HepG2 (cell line): ENCODE measurements at regions not wholly inside any gene's neighbourhood (a gene's known extent, or its start where the extent isn't known, plus 50 kb on each side); places are given as distances from the start of the nearest gene placed in this dataset.
"Not testable (repeated sequence)": the region's sequence is repeated elsewhere in the genome, so short reads cannot be mapped to it uniquely, and the experiment has no call there.

ENCODE experiments used
- ATAC-seq: fragments of 200-7000 bp; cut with Tn5 transposase; 3 replicates; pipeline ENCODE4 v1.9.1; 2020; ENCODE audit warnings: mild to moderate bottlenecking, moderate library complexity
- BruUV-seq: library from RNA; stranded (reverse); fragments of 400-500 nt; replicated peaks from 2 replicates; lab custom pipeline; 2021; lab: Mats Ljungman, UMichigan
- CTCF ChIA-PET: fragments of 300-600 bp; formaldehyde crosslinking; extraction: SDS; loops from one replicate; lab custom pipeline; 2021; ENCODE audit warnings: low total read pairs, inconsistent platforms, low intra/inter-chr PET ratio; lab: Yijun Ruan, JAX
- POLR2A ChIA-PET: fragments of 350-600 bp; sonication (Branson Sonifier 250); formaldehyde crosslinking; loops from one replicate; lab custom pipeline; 2020; ENCODE audit warnings: antibody characterized with exemption, inconsistent platforms; lab: Yijun Ruan, JAX
- DNase-seq: peaks from one replicate; pipeline ENCODE4 v3.0.0-alpha.2; 2015; ENCODE audit warnings: low spot score
- FAIRE-seq: peaks from 3 replicates; lab custom pipeline; 2011; peaks lifted over from hg19 to GRCh38; lab: Jason Lieb, UNC
- H2AFZ ChIP-seq: one replicate; pipeline ENCODE4 v1.6.1; 2011; ENCODE audit warnings: low read length, inconsistent platforms
- H3K27ac ChIP-seq: fragments of 300-600 bp; 3 replicates; pipeline ENCODE4 v1.8.0; 2011; ENCODE audit warnings: mixed run types, mild to moderate bottlenecking, mixed read lengths, low read length, inconsistent platforms; ENCODE audit not compliant: insufficient read depth; ENCODE audit errors: extremely low read length
- H3K27me3 ChIP-seq, 2 experiments: fragments of 200-600 bp in 1 of 2; 2 replicates in 1 of 2; 3 replicates in 1 of 2; pipeline versions ENCODE4 v1.6.0 to v1.8.0; 2011; ENCODE audit warnings: low read length in 2 of 2, mild to moderate bottlenecking in 2 of 2, moderate library complexity in 2 of 2, inconsistent platforms in 1 of 2; ENCODE audit not compliant: insufficient read depth in 2 of 2, control insufficient read depth in 1 of 2
- H3K36me3 ChIP-seq, 2 experiments: fragments of 200-600 bp in 1 of 2; replicated peaks in 1 of 2; 2 replicates in 1 of 2; 3 replicates in 1 of 2; pipeline versions ENCODE4 v1.5.1 to v1.8.0; 2011; ENCODE audit warnings: low read length in 2 of 2, inconsistent platforms in 1 of 2; ENCODE audit not compliant: insufficient read depth in 2 of 2, control insufficient read depth in 1 of 2
- H3K4me1 ChIP-seq: 2 replicates; pipeline ENCODE4 v1.5.1; 2012; ENCODE audit warnings: low read length, inconsistent platforms; ENCODE audit not compliant: insufficient read depth
- H3K4me2 ChIP-seq: 2 replicates; pipeline ENCODE4 v1.6.0; 2011; ENCODE audit warnings: low read depth, low read length, inconsistent platforms
- H3K4me3 ChIP-seq, 3 experiments: fragments of 200-600 bp in 1 of 3; sonication (generic), shearing (Covaris generic) in 1 of 3; replicated peaks in 1 of 3; 2 replicates each; pipeline ENCODE4 v1.5.1; 2011 to 2016; ENCODE audit warnings: low read length in 3 of 3, inconsistent platforms in 2 of 3, low read depth in 2 of 3, mild to moderate bottlenecking in 2 of 3, control low read depth in 1 of 3, mixed read lengths in 1 of 3; ENCODE audit not compliant: insufficient read depth in 1 of 3
- H3K79me2 ChIP-seq: one replicate; pipeline ENCODE4 v1.6.1; 2011; ENCODE audit warnings: low read length, inconsistent platforms; ENCODE audit not compliant: insufficient read depth
- H3K9ac ChIP-seq: 2 replicates; pipeline ENCODE4 v1.6.0; 2011; ENCODE audit warnings: mild to moderate bottlenecking, low read depth, low read length, inconsistent platforms; ENCODE audit not compliant: insufficient read depth
- H3K9me3 ChIP-seq: 2 replicates; pipeline ENCODE4 v1.5.1; 2012; ENCODE audit warnings: mild to moderate bottlenecking, low read length
- H4K20me1 ChIP-seq: 2 replicates; pipeline ENCODE4 v1.6.0; 2011; ENCODE audit warnings: inconsistent platforms, mild to moderate bottlenecking, low read length, moderate library complexity; ENCODE audit not compliant: insufficient read depth
- KLF11 ChIP-seq: IDR thresholded peaks from 2 replicates; pipeline ENCODE4 v1.6.1; 2016; ENCODE audit warnings: missing compliant biosample characterization
- MAZ ChIP-seq, 2 experiments: sonication (generic) in 1 of 2; formaldehyde crosslinking in 1 of 2; IDR thresholded peaks; 2 replicates each; pipeline versions ENCODE4 v1.5.0 to v1.6.1; 2012 to 2020; ENCODE audit warnings: low read depth in 2 of 2, mild to moderate bottlenecking in 2 of 2, borderline replicate concordance in 1 of 2, improper control_type of control experiment in 1 of 2, low read length in 1 of 2, missing genetic modification reagents in 1 of 2, moderate library complexity in 1 of 2
- NR2F2 ChIP-seq: IDR thresholded peaks from 2 replicates; pipeline ENCODE4 v1.6.1; 2012; ENCODE audit warnings: low read depth, inconsistent platforms, borderline replicate concordance
- PCBP2 ChIP-seq: fragments of 200-400 bp; formaldehyde crosslinking; optimal IDR thresholded peaks from 2 replicates; pipeline ENCODE3; 2018; ENCODE audit warnings: low read length, low read depth; ENCODE audit not compliant: poor library complexity, severe bottlenecking
- THAP8 ChIP-seq: sonication (generic); formaldehyde crosslinking; IDR thresholded peaks from 2 replicates; pipeline ENCODE4 v1.5.1; 2020; ENCODE audit warnings: missing genetic modification reagents, mild to moderate bottlenecking, borderline replicate concordance
- TOE1 ChIP-seq: sonication (generic); formaldehyde crosslinking; IDR thresholded peaks from 2 replicates; pipeline ENCODE4 v1.4.0; 2020; ENCODE audit warnings: mild to moderate bottlenecking, missing genetic modification reagents
- ZHX2 ChIP-seq, 2 experiments: sonication (generic) in 1 of 2; formaldehyde crosslinking in 1 of 2; IDR thresholded peaks; 2 replicates each; pipeline versions ENCODE4 v1.6.1 to v1.9.0; 2014 to 2022; ENCODE audit warnings: antibody characterized with exemption in 1 of 2, borderline replicate concordance in 1 of 2, inconsistent platforms in 1 of 2, low read depth in 1 of 2, missing genetic modification reagents in 1 of 2
- ZNF180 ChIP-seq: sonication (generic); formaldehyde crosslinking; IDR thresholded peaks from 2 replicates; pipeline ENCODE4 v1.4.0; 2020; ENCODE audit warnings: low read depth, missing genetic modification reagents, borderline replicate concordance
- ZNF343 ChIP-seq: sonication (generic); formaldehyde crosslinking; IDR thresholded peaks from 2 replicates; pipeline ENCODE4 v1.4.0; 2020; ENCODE audit warnings: mild to moderate bottlenecking, missing genetic modification reagents
- ZNF607 ChIP-seq: sonication (generic); formaldehyde crosslinking; IDR thresholded peaks from 2 replicates; pipeline ENCODE4 v1.5.1; 2020; ENCODE audit warnings: missing genetic modification reagents, mild to moderate bottlenecking, borderline replicate concordance
- WGBS: methylation state at CpG from one replicate; pipeline ENCODE4 v1.1.6; 2017; ENCODE audit warnings: low lambda C conversion rate; 5-methylcytosine and 5-hydroxymethylcytosine counted together
- in situ Hi-C: cut with HindIII; loops from 2 replicates; pipeline ENCODE4 v1.10.0; 2017; ENCODE audit warnings: low pct_unique_long_range_greater_than_20kb; ENCODE audit not compliant: extremely low pct_ligation_motif_present
- intact Hi-C: fragments of 100-400 bp; cut with micrococcal nuclease; formaldehyde crosslinking; loops from one replicate; pipeline ENCODE4 v1.10.0; 2022; ENCODE audit not compliant: unreplicated experiment

GRCh38 chr9:134574686-134575085 is 66.9 kb upstream of the COL5A1 start:
- H3K36me3 ChIP-seq, H3K9me3 ChIP-seq, H3K79me2 ChIP-seq, H4K20me1 ChIP-seq, DNase-seq, H3K27ac ChIP-seq, in situ Hi-C loops, CTCF ChIA-PET, H3K4me1 ChIP-seq, ATAC-seq, H3K27me3 ChIP-seq, H3K9ac ChIP-seq, BruUV-seq, H2AFZ ChIP-seq, H3K4me2 ChIP-seq, FAIRE-seq, intact Hi-C loops, H3K4me3 ChIP-seq, POLR2A ChIA-PET: not testable (repeated sequence)
- WGBS = 0% methylated on average over 1 of the region's 6 CpGs

- Histone ChIP-seq H3K27ac (no peak overlapping the region), H4K20me1 (no peaks in the 10 kb centered on the region), H3K9ac (no peak overlapping the region), H3K4me3 (no peak overlapping the region), H3K27me3 (peaks cover 0 to 6% of the 10 kb centered on the region in 2 experiments; a peak in 1 of 5 replicates), H3K4me1 (no peaks in the 10 kb centered on the region), H3K9me3 (no peaks in the 10 kb centered on the region), H3K79me2 (no peaks in the 10 kb centered on the region), H3K36me3 (no peaks in the 10 kb centered on the region), H3K4me2 (no peak overlapping the region), H2AFZ (no peak overlapping the region)
- no peak for DNase-seq
- no peak for FAIRE-seq
- BruUV-seq = no TSS peak
- CTCF ChIA-PET = no interaction called here
- 29% methylated on average over 9 of the region's 14 CpGs for WGBS
- in situ Hi-C loops (no loop called here), intact Hi-C loops (no loop called here)
- POLR2A ChIA-PET = no interaction called here
- no peak for ATAC-seq
- no peak for TF ChIP-seq ZNF607 (CRISPR knock-in tag)
- no peak for TF ChIP-seq TOE1 (CRISPR knock-in tag)
- no peak for TF ChIP-seq ZNF343 (CRISPR knock-in tag)
- TF ChIP-seq MAZ (IDR thresholded peaks at IDR 0.05; ENCODE audit: borderline replicate concordance, low read depth, low read length) = no peak
- no peak for TF ChIP-seq MAZ (CRISPR knock-in tag; IDR thresholded peaks at IDR 0.05; ENCODE audit: low read depth)
- no peak for TF ChIP-seq PCBP2
- no peak for TF ChIP-seq ZNF180
- no peak for TF ChIP-seq KLF11
- TF ChIP-seq THAP8 (CRISPR knock-in tag) = no peak
- no peak for TF ChIP-seq ZHX2 (IDR thresholded peaks at IDR 0.05; ENCODE audit: low read depth)
- TF ChIP-seq ZHX2 (CRISPR knock-in tag; IDR thresholded peaks at IDR 0.05; ENCODE audit: borderline replicate concordance) = no peak
- TF ChIP-seq NR2F2 = no peak
Observed at GRCh38 chr9:134575103-134575900, 66.3 kb upstream of the COL5A1 start.
